HG03432 (cell line): ENCODE measurements at regions not wholly inside any gene's neighbourhood (a gene's known extent, or its start where the extent isn't known, plus 50 kb on each side); places are given as distances from the start of the nearest gene placed in this dataset.

ENCODE experiments used
- ATAC-seq: cut with Tn5 transposase; IDR thresholded peaks from one replicate; pipeline ENCODE4 v1.9.1; 2021; ENCODE audit warnings: mild to moderate bottlenecking, moderate library complexity; ENCODE audit not compliant: unreplicated experiment

DNA sequence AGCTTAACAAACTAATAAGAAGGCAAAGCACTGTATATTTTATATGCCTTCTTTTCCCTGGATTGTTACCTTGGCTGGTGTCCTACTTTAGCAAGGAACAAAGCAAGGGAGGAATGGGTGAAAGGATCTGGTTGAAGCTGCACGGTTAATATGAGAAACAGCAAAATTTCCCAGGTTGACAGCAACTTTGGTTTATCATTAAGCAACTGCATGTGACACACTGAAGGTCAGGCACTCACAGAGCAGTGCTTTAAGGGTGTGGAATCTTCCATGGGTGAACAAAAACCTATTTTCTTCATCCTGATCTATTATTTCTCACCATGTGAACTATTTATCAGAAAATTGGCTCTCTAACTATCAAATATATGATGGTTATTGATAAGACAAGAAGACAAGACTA, 109.0 kb upstream of the ATP10B start:
- ATAC-seq, result no peak

DNA sequence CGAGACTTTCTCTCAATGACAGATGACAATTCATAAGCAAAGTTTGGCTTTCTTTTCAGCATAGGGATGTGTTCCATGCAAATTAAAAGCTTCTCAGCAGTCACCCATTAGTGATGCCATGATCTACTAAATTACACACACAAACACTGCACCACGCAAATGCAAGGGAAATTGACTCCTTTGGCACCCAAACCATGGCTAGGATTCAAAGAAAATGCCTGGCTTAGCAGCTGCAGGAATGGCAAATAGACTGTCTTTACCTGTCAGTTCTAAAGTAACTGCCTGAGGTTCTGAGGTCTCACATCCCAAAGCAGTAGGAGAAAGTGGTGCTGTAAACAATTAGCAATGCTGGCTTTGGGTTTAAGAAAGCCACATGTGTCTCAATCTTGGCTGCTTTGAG, 108.6 kb upstream of the ATP10B start:
- no peak for ATAC-seq

DNA sequence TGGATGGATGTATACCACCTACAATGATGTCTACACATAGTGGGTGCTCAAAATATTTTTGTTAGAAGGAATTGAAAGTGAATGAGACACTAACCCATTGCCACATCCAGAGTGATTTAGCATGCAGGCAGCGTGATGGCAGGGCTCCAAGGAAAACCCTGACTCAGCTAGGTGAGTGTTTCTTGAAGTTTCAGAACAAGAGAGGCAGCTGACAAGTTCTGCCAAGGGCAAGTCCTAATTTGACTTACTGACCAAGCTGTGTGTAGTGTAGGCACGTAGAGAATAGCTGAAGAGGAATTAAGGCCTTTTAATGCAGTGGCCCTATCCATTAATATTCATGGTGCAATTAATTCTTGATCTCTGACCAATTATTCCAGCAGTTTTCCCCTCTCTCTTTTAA, 107.8 kb upstream of the ATP10B start:
- ATAC-seq, result peak; percentile 64

DNA sequence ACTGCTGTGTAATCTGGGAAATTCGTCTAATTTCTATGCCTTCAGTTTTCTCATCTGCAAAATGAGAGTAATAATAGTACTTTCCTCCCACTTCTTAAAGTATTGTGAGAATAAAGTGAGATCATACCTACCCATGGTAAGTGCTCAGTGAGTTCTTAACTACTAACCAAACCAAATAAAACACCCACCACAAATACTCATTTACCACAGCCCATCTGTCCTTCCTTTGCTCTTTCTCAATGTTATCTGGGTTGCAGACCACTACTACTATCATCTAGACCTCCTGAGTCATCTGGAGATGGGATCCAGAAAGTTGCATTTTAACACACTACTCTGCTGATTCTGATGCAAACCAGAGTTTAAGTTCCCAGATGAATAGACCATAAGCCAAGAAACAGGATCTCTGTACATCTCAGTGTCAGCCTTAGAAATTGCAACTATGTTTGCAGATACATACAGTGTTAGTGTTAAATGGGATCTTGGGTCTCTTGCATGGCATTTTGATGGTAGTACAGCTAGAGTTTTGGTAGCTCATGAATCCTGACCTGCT, 105.4 kb upstream of the ATP10B start:
- peak; percentile 45 for ATAC-seq

DNA sequence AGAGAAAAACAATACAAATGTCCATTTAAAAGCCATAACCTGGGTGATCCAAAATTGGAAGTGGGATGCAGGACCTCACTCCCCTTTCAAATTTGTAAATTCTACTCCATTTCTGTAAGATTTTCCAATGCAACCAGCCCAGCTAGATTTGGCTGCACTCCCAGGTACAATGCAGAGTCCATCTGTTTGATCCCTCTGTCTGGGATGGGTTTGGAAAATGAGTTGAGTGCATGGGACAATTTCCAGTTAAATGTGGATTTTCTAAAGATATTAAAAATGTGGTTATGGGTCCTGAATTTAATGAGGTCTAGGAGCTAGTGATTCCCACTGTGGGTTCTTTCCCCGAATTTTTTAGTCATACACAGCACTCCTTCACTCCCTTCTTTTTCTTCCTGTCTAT, 104.0 kb upstream of the ATP10B start:
- ATAC-seq, result no peak

DNA sequence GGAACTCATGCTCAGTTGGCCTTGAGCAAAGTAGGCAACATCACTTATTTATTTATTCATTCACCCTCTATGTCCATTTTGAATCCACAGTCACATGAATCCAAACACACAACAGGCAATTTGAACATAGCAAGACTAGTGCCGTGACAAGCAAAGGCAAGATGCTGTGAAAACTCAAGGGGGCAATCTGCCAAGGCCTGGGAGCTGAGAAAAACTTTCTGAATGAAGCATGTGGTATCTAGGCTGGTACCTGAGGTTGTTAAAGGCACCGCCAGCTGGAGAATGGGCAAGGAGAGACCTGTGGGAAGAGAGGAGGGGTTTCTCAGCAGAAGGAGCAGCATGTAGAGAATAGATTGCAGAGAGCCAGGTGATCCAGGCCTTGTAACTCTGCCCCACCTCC, 98.3 kb upstream of the ATP10B start:
- ATAC-seq, result no peak

DNA sequence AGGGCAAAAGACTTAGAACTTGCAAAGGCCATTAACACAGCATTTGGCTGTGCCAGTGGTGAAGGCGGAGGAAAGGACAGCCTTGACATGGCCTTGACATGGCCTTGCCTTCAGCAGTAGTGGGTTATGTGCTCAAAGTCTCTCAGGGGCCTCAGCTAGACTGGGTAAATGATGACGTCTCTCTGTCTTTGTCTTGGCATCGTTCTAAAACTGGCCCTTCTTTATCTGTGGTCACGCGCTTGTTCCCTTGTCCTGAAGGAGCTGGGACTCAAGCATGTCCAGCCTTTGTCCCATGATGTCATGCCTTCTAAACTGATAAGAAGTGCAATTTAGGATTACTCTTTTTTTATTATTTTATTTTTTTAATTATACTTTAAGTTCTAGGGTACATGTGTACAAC, 88.7 kb upstream of the ATP10B start:
- ATAC-seq, result no peak

DNA sequence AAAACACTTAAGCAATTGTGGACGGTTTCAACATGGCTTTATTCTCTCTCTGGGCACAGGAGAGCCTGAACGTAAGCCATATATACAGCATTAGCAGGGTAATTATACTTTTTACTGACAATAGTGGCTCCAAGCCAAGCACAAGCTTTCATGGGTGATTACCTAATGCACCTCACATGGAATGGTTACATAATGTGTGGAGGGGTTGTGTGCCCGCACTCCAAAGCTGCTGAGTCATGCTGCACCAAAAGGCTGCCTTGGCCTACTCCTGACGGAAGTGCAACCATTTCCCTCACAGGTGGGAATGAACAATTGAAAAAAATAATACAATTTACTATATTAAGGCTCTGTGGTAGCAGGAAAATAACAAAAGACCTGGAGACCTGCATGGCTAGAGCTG, 86.5 kb upstream of the ATP10B start:
- no peak for ATAC-seq

DNA sequence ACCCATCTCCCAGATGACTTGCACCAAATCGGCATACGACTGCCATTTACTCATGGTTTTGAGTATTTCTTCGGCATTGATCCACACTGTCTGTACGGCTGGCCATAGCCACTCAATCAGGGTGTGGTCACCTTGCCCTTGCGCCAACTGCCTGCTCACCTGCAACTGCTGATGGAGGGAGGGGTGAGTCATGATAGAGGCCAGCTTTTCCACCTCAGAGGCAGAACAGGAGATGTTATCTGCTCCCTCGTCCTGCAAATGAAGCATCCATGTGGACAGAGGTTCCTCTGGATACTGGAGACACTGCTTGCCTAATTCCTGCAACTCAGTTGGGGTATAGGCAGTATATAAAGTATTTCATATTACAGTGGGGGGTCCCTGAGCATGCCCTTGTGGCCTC, 85.6 kb upstream of the ATP10B start:
- ATAC-seq, result no peak

DNA sequence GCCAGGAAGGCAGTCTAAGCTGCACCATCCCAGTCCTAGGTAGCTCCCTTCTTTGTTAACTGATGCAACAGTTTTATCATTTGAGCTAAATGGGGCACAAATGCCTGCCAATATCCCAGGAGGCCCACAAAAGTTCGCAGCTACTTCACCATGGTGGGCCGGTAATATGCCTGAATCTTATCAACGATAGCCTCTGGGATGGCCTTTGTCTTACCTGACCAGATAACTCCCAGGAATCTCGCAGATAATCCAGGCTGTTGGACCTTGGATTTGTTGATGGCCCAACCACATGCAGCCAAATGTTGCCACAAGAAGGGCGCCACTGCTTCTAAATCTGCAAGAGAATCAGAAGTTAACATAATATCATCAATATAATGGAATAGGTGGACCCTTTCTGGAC, 83.8 kb upstream of the ATP10B start:
- no peak for ATAC-seq

DNA sequence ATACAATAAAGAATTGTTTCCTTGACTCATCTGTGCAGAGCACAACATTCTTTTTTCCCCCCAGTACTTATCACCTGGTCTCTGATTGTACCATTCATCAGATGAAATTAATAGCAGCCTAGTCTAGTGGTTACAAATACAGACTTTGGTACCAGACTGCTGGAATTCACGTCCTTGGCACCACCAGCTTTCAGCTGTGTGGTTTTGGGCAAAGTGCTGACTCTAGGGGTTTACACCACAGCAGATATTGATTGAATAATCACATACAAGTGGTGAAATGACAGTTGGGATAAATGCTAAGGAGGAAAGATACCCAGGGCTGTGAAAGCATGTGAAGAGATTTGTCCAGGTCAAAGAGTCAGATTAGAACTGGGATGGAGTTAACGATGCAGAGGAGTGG, 79.3 kb upstream of the ATP10B start:
- no peak for ATAC-seq

DNA sequence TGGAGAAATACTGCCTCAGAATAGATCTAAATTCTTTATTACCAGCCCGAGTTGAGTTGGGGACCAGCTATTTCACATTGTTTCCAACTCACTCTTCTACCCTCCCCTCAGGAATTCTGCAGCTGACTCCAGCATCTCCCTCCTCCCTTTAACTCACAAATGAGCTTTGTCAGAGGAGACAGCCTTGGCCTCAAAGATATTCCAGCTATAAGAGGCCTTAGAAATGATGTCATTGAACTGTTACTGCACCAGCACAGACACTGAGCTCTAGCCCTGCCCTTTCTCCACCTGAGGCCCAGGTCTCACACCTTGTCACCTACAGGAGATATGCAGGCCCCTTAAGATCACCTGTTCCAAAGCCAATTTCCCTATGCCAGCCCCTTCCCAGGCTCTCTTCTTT, 78.4 kb upstream of the ATP10B start:
- no peak for ATAC-seq

DNA sequence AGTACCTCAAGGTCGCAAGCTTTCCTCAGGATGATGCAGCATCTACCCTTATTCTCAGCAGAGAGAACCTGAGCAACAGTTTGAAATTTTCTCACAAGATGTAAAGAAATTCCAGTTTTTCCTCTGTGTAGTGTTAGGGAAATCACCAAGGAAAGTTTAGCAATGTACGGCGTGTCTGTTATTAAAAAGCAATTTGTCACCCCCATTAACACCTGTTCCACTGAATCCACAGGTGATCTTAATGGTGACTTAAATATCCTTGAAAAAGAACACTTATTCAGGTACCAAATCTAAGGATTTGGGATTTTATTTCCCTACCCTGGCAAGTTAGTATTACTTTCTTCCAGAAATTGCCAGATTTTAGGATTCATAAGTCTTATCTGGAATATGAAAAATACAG, 77.9 kb upstream of the ATP10B start:
- no peak for ATAC-seq

DNA sequence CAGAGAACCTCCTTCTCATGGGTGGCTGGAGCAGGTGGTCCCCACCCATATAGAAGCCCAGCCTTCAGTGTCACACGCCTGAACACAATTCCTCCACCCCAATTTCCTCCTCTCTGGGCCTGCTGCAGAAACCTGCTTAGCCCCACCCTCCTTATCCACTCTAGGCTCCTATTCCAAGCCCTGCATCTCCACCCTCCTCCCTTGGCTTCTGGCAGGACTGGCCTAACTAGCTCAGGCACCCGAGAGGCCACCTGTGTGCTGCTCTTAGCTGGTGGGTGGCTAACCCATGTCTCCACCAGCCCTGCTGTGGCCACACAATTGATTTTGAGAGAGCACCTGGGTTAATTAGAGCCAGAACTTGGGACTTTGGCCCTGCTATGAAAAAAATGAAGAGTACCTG, 77.3 kb upstream of the ATP10B start:
- ATAC-seq, result no peak

DNA sequence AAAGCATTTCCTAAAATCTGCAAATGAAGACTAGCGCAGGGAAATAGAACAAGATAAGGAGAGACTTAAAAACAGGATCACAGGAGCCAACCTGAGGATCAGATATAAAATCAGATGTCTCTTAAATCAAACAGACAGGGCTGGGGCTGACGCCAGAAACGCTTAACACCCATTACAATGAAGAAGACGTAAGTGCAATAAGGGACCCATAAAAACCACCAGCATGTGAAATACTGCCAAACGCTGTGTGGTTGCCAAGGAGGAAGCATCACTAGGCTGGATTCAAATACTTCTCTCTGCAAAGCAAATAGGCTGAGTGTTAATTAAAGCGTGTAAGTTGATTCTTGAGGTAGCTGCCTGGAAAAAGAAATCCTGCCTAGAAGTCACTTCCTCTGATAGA, 74.4 kb upstream of the ATP10B start:
- no peak for ATAC-seq

DNA sequence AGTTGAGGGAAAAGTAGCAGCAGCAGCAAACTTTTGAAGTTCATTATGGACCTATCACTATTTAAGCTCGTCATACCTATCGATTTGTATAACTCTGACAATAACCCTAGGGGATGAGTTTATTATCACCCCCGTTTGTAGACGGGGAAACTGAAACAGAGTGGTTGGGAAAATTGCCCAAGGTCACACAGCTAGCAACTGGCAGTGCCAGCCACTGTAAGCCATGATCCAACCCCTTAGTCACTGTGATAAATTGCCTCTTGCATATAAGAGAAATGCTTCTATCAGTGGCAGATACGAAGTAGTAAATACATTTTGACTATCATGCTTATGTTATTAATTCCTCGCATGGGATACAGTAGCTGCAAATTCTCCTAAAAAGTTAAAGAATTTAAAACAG, 73.3 kb upstream of the ATP10B start:
- ATAC-seq, result no peak

DNA sequence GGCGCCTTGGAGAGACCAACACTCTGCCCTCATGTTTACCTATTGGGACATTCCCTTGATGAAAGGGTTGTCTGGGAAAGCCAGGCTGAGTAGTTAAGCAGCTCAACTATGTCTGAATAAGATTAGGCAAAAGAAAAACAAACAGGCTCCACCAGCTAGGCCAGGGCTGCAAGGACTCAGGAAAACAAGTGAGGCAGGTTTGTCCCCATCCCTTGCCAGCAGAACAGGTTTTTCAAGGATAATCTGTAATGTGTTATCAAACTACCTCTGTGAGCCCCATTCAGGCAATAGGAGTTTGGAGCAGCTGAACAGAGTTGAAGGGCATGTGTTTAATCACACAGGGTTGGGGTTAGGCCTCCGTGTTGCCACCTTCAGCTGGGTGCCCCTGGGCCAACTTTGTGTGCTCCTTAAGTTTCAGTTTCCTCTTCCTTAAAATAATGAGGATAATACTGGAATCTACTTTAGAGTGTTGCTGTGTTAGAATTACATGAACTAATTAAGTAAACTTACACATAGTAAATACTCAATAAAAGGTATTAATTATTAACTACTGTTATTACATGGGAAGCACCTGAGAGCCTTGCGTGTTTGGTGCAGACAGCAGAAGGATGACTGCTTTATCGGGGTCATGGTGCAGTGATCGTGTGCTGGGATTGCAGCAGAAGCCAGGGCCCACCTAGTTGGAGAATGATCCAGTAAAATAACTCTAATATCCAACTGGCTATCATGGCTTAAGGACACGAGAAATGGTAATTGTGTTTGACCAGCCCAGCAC, 72.1 kb upstream of the ATP10B start:
- no peak for ATAC-seq

DNA sequence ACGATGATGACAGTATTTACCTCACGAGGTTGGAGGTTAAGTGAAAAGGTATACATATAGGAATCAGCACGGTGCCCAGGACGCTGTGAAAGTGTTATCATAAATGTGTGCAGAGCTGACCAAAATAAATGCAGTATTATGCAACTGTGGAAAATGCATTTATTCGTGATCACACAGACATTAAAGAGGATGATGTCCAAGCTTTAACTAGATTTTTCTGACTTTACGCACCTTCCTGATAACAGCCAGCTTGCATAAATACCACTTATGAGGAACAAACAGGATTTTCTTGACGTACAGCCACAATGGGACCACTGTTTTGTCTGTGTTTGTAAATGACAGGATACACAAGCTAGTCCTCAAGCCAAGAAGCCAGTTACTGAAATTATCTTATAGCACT, 71.4 kb upstream of the ATP10B start:
- ATAC-seq, result no peak

DNA sequence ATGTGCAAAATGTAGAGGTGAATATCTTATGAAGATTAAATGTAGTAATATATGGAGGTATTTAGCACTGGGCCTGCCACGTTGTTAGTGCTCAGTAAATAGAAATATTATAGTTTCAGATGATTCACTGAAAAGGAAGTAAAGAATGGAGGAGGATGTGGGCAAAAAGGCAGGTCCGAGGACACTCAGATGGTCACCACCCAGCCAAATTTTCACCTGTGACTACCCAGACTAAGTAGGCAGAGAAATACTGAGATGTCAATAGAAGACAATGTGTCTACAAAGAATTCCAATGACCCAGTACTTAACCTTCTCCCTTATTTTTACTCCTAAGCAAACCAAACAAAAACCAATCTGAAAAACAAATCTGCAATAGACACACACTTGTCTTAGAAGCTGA, 70.3 kb upstream of the ATP10B start:
- ATAC-seq, result no peak

DNA sequence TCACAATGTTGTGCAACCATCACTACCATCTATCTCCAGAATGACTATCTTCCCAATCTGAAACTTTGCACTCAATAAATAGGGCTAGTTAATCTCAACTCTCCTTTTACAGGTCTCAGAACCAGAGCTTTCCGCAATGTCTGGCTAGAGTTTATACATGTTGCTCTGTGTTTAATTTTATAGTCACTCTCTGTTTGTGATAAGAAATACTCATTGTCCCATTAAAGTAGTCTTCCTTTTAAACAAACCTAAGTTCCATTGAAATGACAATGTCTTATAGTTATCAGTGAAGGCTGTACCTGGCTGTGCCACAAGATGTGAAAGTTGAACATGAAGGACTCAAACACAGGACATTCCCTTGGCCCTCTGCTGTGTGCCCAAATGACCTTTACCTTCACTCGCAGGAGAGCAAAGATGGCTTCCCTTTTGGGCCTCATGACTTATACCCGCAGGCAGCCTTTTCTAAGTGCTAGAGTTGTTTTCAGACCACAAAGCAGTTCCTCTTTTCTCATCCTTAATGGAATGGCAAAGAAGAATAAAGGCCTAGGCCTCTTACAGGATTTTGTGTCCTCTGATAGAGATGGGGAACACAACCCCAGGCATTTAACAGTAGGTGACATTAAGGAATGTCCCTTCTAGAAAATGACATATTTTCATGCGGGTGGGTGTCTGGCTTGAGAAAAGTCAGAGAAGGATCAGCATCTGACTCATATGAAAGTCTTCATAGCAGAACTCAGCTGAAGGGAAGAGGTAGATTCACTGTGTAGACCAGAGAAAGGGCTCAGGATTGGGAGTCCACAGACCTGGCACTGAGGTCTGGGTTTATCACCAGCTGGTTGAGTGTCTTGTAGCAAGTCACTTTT, 69.6 kb upstream of the ATP10B start:
- no peak for ATAC-seq

DNA sequence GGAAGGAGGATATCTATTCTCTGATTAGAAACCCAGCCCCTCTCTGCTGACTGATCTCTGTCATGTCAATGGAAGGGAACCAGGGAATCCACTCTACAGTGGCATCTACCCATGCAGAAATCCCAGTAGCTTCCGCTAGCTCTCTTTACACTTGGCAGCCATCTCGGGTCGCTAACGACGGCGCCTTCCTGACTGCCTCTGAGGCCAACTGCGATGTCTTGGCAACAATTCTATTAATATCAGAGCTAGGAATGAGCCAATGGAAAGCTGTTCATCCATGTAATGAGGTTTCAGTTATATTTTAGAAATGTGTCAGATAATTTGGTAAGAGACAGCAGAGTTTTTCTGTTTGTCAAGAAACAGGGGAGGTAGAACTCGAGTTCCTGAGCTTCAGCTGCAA, 67.6 kb upstream of the ATP10B start:
- no peak for ATAC-seq

DNA sequence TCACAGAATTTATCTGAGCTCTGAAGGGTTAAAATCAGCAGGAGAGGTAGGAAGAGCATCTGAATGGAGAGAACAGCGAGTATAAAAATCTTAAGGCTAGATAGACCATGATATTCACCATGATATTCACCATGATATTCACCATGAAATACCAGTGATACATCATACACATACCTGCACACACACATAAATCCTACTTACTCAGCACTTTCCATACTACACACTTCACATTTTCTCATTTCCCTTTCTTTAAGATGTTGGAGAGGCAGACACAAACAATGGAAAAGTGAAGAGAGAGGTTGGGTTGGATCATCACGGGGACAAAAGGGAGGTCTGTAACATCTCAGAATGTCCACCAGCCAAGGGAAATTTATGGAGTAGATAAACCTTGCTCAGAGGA, 66.4 kb upstream of the ATP10B start:
- ATAC-seq, result no peak
